Stimulated activated CD4-positive, alpha-beta T cell treated with anti-CD3 and anti-CD28 coated beads, TNF-alpha, amount 100 ng/mL, for 4 hours (primary cell): ENCODE measurements at regions not wholly inside any gene's neighbourhood (a gene's known extent, or its start where the extent isn't known, plus 50 kb on each side); places are given as distances from the start of the nearest gene placed in this dataset.
"Not testable (repeated sequence)": the region's sequence is repeated elsewhere in the genome, so short reads cannot be mapped to it uniquely, and the experiment has no call there.

Experiments used
- DNase-seq, 3 experiments: peaks; one replicate each; pipeline ENCODE4 v3.0.0-alpha.2; 2020; ENCODE audit warnings: low read depth in 3 of 3

DNA sequence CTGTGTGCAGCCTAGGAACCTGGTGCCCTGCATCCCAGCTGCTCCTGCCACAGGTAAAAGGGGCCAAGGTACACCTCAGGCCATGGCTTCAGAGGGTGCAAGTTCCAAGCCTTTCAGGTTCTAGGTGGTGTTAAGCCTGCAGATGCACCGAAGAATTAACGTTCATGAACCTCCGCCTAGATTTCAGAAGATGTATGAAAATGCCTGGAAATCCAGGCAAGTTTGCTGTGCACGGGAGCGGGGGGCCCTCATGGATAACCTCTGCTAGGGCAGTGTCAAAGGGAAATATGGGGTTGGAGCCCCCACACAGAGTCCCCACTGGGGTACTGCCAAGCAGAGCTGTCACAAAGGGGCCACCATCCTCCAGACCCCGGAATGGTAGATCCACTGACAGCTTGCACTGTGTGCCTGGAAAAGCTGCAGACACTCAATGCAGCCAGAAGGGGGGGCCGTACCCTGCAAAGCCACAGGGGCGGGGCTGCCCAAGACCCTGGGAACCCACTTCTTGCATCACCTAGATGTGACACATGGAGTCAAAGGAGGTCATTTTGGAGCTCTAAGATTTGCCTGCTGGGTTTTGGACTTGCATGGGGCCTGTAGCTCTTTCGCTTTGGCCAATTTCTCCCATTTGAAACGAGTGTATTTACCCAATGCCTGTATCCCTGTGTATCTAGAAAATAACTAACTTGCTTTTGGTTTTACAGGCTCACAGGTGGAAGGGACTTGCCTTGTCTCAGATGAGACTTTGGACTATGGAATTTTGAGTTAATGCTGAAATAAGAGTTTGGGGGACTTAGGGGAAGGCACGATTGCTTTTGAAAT is 145.2 kb upstream of the C1QTNF3 start:
- not testable (repeated sequence) for DNase-seq

DNA sequence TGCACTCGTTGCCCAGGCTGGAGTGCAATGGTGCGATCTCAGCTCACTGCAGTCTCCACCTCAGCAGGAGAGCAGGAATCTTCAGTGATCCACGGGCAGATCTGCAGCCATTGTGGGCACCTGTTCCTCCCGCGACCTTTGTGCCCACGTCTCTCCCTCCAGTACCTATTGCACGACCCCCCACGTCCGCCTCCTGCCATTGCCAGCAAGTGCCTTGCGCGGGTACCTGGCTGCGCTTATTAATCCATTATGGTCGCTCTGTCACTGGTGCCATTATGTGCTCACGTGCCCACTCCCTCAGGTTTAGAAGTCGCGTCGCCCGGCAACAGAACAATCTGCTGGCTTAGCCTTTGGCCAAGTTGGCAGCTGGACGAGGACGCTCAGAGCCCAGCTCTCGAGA is 146.2 kb upstream of the C1QTNF3 start:
- not testable (repeated sequence) for DNase-seq

DNA sequence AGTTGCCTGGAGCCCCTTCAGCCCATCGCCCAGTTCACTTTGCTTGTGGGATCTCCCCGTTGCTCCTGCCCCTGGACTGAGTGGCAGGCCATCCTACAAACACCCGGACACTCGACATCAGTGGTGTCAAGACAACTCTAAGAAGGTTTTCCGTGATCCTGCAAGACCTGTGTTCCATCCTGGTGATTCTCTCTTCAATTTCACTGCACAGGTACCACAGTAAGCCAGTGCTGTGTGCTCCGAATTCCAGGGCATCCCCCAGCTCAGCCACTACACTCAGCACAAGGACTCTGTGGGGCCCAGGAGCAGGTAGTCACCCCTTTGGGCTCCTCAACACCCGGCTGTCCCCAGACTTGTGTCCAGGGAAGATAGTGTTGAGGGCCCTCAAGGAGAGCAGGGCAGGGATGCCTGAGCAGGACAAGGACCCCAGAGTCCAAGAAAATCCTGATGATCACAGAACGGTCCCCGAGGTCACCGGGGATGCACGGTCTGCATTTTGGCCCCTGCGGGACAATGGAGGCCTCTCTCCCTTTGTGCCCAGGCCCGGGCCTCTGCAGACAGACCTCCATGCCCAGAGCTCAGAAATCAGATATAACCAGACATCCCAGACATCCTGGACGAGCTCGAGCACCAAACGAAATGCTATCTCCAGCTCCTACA is 146.9 kb upstream of the C1QTNF3 start:
- DNase-seq, result not testable (repeated sequence)

DNA sequence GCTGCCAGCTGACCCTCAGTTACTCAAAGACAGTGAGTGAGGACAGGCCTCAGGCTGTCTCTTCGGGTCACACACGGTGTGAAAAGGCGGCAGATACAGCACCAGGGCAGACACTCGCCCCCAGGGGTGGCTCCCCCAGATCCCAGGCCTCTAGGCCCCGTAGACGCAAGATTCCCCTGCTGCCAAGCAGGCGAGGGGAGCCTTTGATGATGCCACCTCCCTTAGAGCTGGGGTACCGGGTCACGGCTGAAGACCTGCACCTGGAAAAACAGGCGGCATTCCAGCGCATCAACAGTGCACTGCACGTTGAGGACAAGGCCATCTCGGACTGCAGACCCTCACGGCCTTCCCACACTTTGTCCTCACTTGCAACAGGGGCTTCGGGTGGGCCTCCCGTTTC is 147.5 kb upstream of the C1QTNF3 start:
- not testable (repeated sequence) for DNase-seq

DNA sequence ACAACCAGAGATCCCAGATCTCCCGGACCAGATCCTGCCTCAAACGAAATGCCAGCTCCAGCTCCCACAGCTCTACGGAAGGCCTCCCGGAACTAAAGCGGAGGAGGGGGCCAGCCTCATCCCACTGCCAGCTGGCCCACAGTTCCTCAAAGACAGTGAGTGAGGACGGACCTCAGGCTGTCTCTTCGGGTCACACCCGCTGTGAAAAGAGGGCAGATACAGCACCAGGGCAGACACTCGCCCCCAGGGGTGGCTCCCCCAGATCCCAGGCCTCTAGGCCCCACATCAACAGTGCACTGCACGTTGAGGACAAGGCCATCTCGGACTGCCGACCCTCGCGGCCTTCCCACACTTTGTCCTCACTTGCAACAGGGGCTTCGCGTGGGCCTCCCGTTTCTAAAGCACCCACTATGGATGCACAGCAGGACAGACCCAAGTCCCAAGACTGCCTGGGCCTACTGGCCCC is 148.3 kb upstream of the C1QTNF3 start:
- DNase-seq, result not testable (repeated sequence)

DNA sequence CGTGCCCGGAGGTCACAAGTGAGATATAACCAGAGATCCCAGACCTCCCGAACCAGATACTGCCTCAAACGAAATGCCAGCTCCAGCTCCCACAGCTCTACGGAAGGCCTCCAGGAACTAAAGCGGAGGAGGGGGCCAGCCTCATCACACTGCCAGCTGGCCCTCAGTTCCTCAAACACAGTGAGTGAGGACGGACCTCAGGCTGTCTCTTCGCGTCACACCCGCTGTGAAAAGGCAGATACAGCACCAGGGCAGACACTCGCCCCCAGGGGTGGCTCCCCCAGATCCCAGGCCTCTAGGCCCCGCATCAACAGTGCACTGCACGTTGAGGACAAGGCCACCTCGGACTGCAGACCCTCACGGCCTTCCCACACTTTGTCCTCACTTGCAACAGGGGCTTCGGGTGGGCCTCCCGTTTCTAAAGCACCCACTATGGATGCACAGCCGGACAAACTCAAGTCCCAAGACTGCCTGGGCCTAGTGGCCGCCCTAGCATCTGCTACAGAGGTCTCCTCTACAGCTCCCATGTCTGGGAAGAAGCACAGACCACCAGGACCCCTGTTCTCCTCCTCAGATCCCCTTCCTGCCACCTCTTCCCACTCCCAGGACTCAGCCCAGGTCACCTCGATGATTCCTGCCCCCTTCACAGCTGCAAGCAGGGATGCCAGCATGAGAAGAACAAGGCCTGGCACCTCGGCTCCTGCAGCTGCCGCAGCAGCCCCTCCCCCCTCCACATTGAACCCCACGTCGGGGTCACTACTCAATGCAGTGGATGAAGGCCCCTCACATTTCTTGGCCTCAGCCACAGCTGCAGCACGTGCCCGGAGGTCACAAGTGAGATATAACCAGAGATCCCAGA is 149.3 kb upstream of the C1QTNF3 start:
- DNase-seq, result not testable (repeated sequence)

DNA sequence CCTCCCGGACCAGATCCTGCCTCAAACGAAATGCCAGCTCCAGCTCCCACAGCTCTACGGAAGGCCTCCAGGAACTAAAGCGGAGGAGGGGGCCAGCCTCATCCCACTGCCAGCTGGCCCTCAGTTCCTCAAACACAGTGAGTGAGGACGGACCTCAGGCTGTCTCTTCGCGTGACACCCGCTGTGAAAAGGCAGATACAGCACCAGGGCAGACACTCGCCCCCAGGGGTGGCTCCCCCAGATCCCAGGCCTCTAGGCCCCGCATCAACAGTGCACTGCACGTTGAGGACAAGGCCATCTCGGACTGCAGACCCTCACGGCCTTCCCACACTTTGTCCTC is 149.9 kb upstream of the C1QTNF3 start:
- not testable (repeated sequence) for DNase-seq

DNA sequence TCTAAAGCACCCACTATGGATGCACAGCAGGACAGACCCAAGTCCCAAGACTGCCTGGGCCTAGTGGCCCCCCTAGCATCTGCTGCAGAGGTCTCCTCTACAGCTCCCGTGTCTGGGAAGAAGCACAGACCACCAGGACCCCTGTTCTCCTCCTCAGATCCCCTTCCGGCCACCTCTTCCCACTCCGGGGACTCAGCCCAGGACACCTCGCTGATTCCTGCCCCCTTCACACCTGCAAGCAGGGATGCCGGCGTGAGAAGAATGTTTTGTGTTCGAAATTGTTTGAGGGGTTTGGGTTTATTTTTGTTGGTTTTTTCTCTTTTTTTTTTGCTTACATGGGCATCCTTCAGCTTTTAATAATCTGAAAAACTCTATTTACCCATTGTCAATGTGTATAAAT is 150.3 kb upstream of the C1QTNF3 start:
- not testable (repeated sequence) for DNase-seq

DNA sequence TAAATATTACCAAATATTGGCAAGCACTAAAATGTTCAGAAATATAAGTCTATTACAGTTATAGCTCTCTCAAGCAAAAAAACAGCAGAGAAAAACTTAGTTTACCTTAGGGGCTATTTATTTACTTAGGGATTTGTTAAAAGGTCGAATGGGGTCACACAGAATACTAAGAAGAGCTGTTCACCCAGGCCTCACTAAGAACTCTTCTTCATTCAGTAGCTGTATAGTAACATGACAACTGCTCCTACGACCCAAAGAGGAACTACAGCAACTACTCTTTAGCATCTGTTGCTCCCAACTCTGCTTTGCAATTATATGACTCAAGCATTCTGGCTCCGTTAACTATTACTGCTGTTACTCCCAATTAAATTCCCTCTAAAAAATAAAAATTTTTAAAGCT is 150.8 kb upstream of the C1QTNF3 start:
- DNase-seq, result not testable (repeated sequence)

DNA sequence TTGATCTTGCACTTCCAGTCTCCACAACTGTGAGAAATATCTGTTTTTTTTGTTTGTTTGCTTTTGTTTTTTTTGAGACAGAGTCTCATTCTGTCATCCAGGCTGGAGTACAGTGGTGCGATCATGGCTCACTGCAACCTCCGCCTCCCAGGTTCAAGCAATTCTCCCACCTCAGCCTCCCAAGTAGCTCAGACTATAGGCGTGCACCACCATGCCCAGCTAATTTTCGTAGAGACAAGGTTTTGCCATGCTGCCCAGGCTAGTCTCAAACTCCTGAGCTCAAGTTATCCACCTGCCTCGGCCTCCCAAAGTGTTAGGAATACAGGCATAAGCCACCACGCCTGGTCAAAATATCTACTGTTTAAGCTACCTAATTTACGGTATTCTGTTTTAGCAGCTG is 153.1 kb upstream of the C1QTNF3 start:
- DNase-seq, result not testable (repeated sequence)

DNA sequence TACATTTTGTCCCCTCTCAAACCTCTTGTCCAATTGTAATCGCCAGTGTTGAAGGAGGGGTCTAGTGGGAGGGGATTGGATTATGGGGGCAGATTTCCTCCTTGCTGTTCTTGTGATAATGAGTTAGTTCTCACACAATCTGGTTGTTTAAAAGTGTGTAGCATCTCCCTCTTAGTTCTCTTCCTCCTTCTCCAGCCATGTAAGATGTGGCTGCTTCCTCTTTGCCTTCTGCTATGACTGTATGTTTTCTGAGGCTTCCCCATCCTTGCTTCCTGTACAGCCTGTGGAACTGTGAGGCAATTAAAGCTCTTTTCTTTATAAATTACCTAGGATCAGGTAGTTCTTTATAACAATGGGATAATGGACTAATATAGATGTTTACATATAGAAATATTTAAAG is 162.3 kb upstream of the C1QTNF3 start:
- DNase-seq, result not testable (repeated sequence)

DNA sequence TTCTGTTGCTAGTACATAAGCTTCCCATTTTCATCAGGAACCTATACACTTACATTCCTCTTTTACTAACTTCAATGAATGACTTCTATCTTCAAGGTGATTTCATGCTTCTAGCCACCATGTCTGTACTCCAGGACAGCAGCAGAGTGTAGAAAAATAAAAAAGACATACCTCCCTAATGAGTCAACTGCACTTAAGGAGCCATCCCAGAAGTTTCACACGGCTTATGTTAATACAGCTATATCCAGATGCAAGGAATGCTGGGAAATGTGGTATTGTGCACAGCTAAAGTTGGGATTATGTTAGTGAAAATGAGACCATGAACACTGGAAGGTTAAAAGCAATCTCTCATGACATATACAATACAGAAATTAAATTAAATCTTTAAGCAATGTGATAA is 174.4 kb upstream of the C1QTNF3 start:
- not testable (repeated sequence) for DNase-seq

DNA sequence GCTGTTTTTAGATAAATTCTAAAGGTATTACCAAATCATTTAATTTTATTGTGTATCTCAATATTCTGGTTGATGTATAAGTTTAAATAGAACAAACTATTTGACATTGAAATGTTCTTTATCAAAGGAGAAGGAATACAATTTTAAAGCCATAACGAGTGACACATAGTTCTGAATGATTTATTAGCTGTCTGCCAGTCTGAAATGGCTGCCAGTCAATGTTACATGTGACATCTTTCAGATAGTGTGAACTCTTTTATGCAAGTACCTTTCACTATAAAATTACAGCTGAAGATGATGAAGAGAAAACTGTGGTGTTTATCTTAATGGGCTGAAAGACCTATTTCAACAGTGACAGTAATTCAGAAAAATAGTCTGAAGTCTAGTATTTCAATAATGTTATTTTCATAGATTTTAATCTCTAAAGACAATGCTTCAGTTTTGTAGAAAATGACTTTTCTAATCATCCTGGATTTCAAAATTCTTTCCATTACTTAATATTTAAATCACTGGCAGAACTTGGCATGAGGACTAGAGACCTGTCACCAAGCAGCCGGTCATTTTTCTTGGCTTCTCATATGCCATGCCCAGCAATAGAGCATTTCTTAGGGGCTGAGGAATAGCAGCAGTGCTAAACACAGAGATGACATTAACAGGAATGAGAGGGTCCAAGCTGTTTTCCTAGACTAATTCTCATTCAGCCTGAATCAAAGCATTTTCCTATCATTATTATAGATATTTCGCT is 178.5 kb upstream of the C1QTNF3 start:
- not testable (repeated sequence) for DNase-seq

DNA sequence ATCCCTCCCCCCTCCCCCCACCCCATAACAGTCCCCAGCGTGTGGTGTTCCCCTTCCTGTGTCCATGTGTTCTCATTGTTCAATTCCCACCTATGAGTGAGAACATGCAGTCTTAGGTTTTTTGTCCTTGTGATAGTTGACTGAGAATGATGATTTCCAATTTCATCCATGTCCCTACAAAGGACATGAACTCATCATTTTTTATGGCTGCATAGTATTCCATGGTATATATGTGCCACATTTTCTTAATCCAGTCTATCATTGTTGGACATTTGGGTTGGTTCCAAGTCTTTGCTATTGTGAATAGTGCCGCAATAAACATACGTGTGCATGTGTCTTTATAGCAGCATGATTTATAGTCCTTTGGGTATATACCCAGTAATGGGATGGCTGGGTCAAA is 180.1 kb upstream of the C1QTNF3 start:
- not testable (repeated sequence) for DNase-seq

DNA sequence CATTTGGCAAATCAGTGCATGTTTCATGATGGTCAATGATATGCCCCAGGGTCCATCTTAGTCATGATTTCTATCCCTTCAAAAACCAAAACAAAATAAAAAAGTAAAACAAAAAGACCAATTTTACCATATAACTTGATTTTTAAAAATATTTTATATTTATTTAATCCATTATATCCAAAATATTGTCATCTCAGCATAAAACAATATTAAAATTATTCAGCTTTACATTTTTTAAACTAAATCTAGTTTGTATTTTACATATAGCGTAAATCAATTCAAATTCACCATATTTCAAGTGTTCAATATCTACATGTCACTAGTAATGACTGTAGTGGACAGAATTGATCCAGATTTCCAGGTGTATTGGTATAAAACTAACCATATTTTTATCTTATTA is 187.4 kb upstream of the C1QTNF3 start:
- not testable (repeated sequence) for DNase-seq

DNA sequence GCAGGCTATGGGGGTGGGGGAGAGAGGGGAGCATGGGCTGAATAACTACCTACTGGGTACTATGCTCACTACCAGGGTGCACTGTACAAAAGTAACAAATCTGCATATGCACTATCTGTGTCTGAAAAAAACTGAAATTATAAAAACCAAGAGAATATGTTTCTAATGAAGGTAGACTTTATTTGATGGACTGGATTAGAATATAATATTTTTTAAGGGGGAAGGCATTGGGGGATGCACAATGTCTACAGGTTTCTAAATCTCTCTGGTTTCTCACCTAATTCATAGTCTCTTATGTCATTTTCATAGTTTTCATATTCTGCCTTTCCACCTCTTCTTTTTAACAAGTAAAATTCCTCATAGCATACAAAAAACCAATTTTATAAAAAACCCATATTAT is 200.8 kb upstream of the C1QTNF3 start:
- not testable (repeated sequence) for DNase-seq

DNA sequence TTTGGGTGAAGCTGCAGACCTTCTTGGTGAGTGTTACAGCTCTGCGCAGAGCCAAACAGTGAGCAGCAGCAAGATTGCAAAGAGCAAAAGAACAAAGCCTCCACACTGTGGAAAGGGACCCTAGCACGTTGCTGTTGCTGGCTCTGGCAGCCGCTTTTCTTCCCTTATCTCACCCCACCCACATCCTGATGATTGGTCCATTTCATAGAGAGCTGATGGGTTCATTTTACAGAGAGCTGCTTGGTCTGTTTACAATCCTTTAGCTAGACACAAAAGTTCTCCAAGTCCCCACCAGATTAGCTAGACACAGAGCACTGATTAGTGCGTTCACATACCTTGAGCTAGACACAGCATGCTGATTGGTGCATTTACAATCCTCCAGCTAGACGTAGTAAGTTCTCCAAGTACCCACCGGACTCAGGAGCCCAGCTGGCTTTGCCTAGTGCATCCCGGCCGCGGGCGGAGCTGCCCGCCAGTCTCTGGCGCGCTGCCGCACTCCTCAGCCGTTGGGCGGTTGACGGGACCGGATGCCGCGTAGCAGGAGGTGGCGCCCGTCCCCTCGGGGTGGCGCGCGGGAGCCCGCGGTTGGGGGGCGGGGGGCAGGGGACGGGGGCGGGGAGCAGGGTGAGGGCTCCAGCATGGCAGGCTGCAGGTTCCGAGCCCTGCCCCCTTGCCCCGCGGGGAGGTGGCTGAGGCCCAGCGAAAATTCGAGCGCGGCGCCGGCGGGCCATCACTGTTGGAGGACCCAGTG is 201.4 kb upstream of the C1QTNF3 start:
- peak; percentile 46 to 67 (median 52) for DNase-seq

DNA sequence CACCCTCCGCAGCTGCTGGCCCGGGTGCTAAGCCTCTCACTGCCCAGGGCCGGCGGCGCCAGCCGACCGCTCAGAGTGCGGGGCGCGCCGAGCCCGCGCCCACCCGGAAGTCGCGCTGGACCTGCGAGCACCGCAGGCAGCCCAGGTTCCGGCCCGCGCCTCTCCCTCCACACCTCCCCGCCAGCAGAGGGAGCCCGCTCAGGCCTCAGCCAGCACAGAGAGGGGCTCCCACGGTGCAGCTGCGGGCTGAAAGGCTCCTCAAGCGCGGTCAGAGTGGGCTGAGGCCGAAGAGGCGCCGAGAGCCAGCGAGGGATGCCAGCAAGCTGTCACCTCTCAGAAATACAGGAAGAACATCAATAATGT is 202.0 kb upstream of the C1QTNF3 start:
- not testable (repeated sequence) for DNase-seq

DNA sequence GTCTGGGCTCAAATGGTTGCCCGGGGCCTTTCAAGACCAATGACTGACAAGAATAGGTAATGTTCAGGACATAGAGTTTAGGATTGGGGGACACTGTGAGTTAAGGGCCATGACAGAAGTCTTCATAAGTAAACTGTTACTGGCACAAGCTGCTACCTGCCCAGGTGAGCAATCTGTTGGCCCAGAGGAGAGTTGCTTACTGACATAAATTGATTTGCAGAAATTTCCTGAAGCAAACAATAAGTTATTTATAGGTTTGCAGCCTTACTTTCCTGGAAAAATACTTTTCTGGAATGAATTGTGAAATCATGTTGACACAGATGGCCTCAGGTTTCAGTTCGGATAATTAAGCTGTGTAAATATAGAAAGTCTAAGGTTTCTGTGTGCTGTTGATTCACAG is 202.8 kb upstream of the C1QTNF3 start:
- DNase-seq, result not testable (repeated sequence)

DNA sequence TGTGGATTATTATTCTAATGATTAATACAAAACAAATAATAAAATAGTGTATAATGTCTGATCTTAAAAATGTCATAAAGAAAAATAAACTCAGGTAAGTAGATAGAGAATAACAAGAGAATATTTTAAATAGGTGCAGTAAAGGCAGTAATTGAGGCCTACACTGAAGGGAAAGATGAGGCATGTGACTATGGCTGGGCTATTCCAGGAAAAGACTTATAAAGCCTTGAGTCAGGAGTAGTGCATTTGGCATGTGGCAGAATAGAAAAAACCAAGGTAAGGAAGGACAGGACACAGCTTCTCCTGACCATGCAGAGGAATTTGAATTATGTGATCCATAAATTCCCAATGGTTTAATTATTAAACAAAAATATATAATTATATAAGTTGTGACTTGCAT is 215.6 kb upstream of the C1QTNF3 start:
- not testable (repeated sequence) for DNase-seq

DNA sequence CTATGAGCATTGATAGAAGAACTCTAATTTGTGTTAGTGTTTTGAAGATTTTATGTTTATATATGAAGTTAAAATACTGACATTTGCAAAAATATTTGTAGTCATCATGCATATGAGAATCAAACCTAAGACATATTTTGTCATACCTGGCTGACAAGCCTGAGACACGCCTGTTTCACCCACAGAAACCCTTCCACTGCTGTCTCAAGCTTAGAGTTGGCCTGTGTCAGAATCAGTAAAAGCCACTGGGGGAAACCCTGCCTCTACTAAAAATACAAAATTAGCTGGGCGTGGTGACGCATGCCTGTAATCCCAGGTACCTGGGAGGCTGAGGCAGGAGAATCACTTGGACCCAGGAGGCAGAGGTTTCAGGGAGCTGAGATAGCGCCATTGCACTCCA is 218.0 kb upstream of the C1QTNF3 start:
- not testable (repeated sequence) for DNase-seq
